Stimulated activated CD4-positive, alpha-beta T cell treated with anti-CD3 and anti-CD28 coated beads, TNF-alpha, amount 100 ng/mL, for 1 hour (primary cell): ENCODE measurements at regions not wholly inside any gene's neighbourhood (a gene's known extent, or its start where the extent isn't known, plus 50 kb on each side); places are given as distances from the start of the nearest gene placed in this dataset.
A peak's percentile ranks its signal among the peaks of the same experiment; 100 is the strongest.

ENCODE experiments used
- DNase-seq, 3 donors: peaks; one replicate each; pipeline ENCODE4 v3.0.0-alpha.2; 2020; ENCODE audit warnings: low read depth in 3 of 3, low spot score in 1 of 3

DNA sequence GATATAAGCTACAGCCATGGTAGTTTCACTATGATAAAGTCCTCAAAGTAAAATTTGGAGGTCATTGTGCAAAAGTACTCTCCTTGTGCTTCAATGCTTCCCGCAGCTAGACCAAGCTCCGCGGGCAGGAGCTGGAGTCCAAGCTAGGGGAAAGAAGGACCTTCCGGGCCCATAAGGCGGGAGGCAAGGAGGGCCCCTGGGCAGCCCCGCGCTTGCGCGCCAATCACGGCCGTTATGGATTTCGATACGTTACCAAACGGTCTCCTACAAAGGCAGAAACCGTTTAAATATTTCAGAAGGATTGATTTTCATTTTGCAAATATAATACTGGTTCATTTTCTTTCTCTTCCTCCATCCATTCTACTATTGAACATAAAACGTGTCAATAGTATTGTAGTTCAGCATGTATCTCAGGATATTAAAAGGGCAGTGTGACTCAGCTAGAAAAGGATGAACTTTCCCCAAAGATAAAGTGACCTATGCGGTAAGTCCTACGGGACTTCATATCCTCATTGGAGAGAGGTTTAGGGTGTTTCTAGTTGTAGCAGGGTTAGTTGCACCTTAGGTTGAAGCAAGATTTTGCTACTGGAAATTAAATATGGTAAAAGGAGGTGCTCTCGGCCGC is 128.0 kb downstream of the KIF20B start:
- DNase-seq = no peak

DNA sequence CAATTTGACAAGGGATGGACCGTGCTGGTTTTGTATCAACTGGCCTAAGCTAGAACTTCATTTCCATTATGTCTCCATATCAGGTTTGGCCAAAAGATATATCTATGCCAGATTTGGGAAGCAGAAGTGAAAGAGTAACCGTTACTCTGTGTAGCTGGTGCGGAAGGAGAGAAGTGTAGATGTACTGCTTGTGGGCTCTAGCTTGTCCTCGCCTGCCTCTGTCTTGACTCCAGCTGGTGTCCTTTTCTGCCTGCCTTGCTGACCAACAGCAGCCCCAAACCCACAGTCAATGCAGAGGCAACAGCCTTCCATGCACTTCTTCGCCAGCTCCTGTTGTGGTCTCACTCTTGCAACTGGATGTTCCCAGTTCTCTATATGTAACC is 128.5 kb downstream of the KIF20B start:
- DNase-seq = no peak

DNA sequence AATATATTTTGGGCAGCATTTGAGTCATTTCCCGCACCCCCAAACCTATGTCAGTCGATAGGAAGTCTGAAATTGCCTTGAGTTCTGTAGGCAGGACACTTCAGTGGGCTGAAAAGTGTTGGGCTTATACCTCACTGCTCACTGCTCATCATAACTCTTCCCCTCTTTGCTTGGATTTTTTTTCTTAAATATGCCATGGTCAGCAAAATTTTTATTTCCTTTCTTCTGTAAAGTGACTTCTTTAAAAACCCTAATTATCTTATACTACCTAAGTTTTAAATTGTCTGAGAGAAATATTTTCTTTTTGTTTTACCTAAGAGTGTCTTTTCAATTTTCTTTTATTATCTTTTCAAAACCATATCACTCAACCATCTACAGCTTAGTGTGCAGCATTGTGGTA is 129.2 kb downstream of the KIF20B start:
- DNase-seq = no peak

DNA sequence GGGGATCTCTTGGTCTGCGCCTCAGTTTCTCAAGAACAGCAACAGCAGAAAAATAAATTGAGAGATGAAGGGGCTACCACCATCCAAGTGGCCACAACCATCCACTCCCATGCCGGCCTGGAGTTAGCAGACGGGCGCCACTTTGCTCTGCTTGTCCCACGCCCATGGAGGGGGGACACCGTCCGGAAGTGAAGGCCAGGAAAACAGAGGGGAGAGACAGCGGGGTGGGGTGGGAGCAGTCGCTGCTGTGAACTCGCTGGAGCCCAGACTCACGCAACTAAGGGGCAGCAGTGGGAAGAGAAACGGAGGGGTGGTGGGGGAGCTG is 135.4 kb downstream of the KIF20B start:
- DNase-seq = no peak

DNA sequence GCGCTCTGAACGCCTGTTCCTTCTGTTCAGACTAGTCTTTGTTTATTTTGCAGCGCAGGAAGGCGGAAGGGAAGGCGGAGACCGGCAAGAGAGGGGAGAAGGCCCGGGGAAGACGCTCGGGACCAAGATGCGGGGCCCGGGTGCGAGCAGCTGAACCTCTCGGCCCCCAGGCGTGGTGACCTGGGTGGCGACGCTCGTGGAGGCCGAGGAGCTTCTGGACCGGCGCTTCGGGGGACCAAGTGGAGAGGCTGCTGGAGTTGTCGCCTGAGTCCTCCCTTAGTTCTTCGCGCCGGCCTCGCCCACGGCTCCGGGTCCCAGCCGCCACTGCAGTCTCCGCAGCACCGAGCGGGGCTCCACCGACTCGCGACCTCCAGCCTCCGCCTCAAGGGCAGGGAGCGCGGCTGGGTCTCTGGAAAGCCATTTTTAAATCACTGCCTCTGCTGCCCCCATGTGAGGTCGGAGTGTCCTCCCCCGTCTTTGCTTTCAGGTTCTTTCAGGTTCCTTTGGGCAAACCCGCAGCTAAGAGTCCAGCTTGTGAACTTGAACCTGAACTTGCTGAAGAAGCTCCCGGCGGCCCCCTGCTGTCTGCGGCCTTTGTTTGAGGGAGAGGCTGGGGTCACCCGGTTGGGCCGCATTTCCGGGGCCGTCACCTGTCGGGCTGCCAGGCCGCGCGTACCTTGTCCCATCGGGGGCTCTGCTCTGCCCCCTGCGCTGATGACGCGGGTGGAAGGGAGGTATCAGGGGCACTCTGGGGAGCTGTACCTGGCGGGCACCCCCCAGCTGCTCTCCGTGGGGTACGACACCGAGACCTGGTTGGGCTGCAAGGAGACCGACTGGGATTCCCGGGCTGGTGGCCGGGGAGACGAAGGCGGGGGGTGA is 136.0 kb downstream of the KIF20B start:
- peak in 2 of 3 donors; percentile 2 to 14 for DNase-seq

DNA sequence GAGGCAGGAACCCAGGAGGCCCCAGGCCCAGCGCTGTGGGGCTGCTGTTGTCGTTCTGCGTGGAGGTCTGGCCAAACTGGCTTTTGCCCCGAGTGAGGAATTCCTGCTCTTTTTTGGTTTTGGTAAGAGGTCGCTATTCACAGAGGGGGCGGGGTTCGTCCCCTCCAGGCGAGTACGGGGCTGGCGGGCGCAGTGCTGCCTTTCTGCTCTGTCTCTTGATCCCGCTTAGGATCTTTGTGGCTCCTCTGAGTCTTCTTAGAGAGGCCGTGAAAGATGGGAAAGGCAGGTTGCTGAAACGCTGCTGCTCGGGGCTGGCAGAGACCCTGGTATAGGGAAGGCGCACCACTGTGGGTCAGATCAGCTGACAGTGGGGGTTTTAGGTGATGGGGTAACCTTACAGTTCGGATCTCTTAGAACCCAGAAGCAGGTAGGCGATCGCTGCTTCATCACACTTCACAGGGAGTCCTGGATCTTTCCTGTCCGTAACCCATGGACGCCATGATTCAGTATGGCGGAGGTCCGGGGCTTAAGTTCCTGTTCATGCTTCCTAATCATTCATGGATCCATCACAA is 136.7 kb downstream of the KIF20B start:
- no peak for DNase-seq

DNA sequence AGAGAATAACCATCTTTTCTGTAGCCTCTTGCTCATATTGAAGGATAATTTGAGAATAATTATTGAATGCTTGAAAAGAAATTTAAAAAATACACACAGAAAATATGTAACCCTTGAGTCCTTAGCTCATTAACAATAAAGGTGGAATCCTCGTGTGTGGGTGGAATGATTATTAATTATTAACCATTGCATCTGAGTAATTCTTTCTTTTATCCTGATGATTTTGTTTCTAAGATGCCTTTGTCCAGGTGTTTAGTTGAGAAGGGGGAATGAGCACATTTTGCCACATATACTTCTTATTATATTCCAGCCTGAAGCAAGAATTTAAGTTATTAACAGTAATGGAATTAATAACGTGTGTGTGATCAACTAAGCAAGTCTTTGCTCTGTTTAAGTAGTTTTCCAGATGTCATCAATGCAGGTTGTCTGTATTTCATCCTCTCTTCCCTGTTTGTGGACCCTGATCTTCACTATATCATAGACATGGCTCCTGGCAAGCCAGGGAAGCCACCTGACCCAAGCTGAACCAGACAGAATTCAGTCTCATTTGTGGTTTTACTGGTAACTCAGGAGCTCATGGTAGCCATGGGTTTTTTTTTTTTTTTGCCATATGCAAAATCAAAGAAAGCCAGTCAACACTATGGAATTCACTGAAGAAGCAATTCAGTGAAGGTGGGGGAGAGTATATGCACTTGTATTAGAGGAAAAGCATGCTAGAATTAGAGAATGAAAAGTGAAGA is 144.3 kb downstream of the KIF20B start:
- no peak for DNase-seq

DNA sequence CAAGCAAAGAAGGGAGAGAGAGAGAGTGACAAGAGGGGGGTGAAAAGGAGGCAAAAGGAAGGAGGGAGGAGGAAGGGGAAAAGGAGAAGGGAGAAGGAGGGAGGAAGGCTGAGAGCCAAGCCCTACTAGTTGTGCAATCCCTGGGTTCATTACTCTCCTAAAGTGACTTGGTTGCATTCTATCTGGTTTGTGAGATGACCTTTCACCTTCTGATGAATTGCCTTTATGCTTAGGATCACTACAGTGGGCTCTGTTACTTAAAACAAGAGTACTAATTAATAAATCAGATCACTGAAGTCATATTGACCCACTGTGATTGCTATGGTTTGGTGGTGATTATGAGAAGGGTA is 144.9 kb downstream of the KIF20B start:
- no peak for DNase-seq

DNA sequence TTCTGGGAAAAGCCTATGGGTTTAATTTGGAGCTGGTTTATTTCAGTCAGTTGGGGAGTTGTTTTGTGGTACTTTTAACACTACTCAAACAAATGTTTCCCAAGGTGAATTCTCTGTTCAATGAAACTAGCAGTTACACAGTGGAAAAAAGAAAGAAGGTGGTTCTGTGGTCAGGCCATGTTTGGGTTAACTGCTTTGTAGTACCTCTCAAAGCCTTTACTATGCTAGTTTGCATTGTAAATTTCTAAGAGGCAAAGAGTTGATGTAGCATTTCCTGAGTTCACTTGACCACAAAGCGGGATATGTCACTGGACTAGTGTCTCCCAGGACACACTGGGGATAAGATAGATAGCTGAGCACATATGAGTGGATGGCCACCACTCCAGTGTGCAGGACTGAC is 145.4 kb downstream of the KIF20B start:
- no peak for DNase-seq

DNA sequence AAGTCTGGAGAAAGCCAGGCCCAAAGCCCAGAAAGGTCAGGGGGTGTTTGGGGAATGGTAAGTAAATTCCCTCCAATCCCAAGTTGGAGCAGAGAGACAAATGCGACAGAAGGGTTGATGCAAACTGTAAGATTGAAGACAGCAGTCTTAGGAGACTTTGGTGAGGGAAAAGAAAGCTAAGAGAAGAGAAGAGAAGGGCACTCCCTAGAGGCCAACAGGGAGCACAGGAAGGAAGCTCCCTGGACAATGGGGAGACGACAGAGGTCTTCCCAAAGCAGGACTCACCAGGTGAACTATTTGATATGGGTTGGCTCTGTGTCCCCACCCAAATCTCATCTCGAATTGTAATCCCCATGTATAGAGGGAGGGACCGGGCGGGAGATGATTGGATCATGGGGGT is 151.5 kb downstream of the KIF20B start:
- DNase-seq = no peak

DNA sequence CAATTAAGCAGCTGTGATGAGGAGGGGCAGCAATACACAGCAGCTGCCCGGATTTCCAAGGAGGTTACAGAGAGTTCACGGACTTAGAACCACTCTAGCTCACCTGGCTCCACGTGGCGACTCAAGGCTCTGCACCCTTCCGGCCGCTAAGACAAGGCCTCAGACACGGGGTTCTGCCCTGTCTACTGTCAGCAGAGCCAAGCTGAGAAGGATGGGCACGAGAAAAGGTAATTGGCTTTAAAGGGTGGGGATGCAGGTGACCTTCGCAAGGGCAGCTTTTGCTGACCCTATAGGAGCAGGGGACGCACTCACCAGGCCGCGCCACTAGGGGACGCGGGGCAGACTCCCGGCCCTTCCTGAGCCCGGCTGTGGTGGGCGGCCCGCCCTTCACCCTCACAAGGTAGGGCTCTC is 152.4 kb downstream of the KIF20B start:
- no peak for DNase-seq

DNA sequence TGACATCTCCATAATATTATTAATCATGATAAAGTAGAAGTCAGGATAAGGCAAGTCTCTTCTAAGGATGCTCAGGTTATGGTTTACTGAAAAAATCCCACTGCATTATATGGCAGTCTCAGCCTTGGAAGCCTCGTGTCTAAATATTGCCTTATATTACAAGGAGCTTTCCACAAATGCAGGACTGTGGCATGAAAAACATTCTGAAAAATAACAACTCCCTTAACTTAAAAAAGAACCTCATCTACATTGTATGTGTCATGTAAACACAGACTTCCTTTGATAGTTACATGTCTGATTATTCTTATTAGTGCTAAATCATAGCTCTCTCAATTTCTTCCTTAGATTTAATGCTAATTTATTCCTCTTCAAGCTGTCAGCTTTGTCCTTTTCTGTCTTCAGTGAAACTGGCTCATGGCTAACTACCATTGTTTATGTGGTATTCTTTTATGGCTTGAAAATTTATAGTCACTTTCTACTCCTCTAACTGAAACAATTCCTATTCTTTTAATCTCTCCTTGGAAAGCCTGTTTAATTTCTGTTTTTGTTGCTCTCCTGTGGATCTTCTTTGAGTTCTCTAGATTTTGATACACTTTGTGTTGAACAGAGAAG is 156.1 kb downstream of the KIF20B start:
- DNase-seq = no peak

DNA sequence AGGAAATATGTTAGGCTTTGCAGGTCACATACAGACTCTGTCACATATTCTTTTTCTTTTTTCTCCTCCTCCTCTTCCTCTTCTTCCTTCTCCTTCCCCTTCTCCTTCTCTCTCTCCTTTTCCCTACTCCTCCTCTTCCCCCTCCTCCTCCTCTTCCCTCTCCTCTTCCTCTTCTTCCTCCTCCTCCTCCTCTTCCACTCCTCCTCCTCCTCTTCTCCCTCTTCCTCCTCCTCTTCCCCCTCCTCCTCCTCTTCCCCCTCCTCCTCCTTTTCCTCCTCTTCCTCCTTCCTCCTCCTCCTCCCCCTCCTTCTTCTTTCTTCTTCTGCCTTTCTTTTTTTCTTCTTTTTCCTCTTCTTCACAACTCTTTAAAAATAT is 159.8 kb downstream of the KIF20B start:
- no peak for DNase-seq

DNA sequence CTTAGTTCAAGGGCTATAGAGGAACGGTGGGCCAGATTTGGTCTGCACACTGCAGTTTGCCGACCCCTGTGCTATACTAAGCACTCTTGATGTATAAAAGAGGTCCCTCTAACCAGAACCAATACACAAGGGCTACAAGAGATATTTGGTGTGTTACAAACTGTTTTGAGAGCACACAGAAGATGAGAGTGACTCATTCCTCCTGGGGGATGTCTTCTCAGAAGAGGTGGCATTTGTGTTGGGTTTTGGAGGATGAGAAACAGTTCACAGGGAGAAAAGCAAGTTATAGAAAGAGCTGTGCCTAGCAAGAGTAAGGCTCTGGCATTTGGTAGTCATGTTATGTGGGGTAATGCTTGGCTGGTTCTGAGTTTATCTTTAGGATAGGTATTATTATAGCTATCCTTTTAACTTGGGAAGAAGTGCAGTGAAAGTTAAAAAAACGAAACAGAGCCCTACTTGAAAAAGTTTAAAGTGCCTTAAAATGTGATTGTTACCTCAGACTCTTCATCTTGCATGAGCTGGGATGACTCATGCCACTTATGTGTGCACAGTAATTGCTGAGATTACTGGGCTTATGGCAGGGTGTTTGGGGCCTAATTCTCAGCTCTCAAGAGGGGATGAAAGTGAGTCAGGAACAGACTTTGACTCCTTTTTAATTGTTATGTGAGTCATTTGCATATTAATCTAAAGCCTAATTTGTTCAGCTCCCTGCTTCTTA is 160.4 kb downstream of the KIF20B start:
- no peak for DNase-seq

DNA sequence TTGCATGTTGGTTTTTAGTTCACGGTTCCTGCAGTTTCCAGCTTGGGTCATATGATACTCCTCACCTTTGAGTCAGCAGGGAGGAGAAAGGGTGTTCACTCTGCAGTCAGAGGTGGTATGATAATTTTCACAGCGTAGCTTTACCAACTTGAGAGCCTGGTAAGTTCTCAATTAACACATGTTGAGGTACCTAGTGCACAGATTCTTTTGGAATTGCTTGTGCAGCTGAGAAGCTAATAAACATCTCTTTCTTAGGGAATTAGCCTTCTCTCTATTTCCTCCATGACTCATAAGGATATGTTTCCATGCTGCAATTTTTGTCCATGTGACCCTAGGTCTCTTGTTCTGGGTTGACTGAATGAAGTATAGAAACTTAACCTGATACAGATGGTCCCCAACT is 166.6 kb downstream of the KIF20B start:
- no peak for DNase-seq

DNA sequence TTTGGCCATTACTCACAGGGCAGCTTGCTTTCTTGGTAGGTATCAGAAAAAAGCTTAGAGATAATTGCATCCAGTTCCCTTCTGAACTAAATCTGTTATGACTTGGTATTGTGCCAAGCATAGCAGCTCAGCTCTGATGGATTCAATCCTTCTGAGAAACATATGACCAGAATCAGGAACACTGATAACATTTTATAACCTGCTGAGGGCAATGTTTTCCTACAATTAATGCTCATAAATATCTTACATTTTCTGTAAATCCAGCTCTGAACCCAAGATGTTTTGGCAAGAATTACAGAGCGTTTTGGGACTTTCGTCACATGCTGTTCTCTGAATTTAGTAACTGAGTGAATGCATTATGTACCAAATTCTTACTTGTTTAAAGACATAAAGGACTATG is 167.8 kb downstream of the KIF20B start:
- DNase-seq = no peak

DNA sequence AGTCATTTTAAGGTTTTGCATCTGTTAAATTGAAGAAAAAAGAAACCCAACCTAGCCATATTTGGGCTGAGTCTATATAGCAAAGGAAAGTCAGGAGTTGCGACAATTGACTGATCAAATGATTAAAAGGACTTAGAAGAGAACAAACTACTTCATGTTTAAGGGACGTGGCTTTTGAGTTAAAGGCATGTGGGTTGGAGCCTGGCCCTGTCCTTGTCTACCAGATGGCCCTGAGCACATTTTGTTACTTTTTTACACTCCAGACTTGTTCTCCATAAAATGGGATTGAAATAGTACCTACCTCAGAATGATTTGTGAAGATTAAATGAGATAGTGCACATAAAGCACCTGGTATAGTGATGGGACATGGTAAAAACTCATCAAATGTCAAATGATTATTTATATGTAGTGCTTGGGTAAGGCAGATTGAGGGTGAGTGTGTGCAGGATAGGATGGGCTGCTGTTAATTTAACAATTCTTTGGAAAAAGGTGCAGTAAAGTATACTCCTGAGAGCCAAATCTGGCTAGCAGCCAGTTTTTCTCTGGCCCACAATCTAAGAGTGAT is 168.3 kb downstream of the KIF20B start:
- DNase-seq = no peak

DNA sequence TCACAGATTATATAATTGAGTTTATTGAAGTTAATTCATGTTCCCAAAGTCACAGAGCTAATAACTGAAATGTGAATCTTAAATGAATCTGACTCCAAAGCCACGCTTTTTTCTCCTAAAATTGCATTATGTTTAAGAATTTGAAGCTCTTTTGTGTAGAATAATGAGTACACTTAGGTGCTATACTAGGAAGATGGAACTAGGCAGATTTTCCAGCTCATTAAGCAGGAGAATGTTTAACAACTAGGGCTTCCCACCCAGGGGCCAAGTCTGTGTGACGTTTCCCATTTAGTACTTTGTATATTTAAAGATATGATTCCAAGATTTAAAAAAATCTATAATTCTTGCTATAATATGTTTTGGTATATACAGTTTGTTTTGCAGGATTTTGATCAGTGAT is 169.5 kb downstream of the KIF20B start:
- DNase-seq = no peak

DNA sequence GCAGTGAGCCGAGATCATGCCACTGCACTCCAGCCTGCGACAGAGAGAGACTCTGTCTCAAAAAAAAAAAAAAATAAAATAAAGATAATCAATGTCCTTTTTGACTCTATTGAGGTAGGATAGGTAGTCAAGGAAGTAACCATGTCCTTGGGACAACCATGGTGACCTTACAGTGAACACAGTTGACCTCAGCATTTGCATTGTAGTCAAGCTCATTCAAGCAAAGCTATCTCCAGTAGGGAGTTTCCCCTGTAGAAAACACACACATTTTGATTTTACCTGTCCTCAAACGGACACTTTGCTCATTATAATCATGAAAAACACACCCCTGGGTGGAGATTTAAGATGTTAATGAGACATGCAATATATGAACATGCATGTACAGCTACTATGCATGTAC is 171.7 kb downstream of the KIF20B start:
- no peak for DNase-seq

DNA sequence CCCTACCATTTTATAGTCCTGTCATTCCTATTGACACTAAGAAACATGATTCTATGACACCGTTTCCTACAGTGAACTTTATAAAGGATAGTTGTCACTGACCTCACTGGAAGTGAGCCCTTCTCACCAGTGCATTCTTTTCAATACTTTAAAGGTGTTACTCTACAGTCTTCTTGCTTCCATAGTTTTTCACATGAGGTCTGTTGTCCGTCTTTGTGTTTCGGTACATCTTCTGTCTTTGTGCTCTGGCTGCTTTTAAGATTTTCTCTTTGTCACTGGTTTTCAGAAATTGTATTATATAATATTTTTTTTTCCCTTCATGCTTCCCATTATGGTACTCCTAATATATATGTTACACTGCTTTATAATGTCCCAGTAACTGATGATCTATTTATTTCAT is 174.2 kb downstream of the KIF20B start:
- no peak for DNase-seq

DNA sequence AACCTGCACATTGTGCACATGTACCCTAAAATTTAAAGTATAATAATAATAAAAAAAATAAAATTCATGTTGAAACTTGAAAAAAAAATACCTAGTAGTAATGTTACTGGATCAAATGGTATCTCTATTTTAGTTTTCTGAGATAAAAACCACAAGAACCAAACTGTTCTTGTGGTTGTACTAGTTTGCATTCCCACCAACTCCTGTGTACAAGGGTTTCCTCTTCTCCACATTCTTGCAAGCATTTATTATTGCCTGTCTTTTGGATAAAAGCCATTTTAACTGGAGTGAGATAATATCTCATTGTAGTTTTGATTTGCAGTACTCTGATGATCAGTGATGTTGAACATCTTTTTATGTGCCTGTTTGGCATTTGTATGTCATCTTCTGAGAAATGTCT is 177.7 kb downstream of the KIF20B start:
- DNase-seq = no peak
